IPS-20b (cell line): ENCODE measurements at regions not wholly inside any gene's neighbourhood (a gene's known extent, or its start where the extent isn't known, plus 50 kb on each side); places are given as distances from the start of the nearest gene placed in this dataset.

Source experiments
- H3K27ac ChIP-seq: one replicate; pipeline ENCODE4 v1.5.1; 2013; ENCODE audit warnings: low read length
- H3K27me3 ChIP-seq: 2 replicates; pipeline ENCODE4 v1.6.1; 2013; ENCODE audit warnings: mild to moderate bottlenecking, low read length, inconsistent platforms; ENCODE audit not compliant: insufficient read depth
- H3K36me3 ChIP-seq: 2 replicates; pipeline ENCODE4 v1.6.1; 2013; ENCODE audit warnings: low read depth, mild to moderate bottlenecking, inconsistent platforms, low read length, moderate library complexity; ENCODE audit not compliant: insufficient read depth
- H3K4me1 ChIP-seq: 2 replicates; pipeline ENCODE4 v1.6.1; 2013; ENCODE audit warnings: mild to moderate bottlenecking, control low read depth, inconsistent platforms, low read length, moderate library complexity; ENCODE audit not compliant: insufficient read depth
- H3K4me3 ChIP-seq: 2 replicates; pipeline ENCODE4 v1.5.1; 2013; ENCODE audit warnings: mild to moderate bottlenecking, low read length, inconsistent platforms
- H3K9ac ChIP-seq: 2 replicates; pipeline ENCODE4 v1.6.1; 2013; ENCODE audit warnings: low read depth, mild to moderate bottlenecking, inconsistent platforms, low read length, moderate library complexity
- H3K9me3 ChIP-seq: 2 replicates; pipeline ENCODE4 v1.6.1; 2013; ENCODE audit warnings: mild to moderate bottlenecking, low read depth, low read length, inconsistent platforms; ENCODE audit not compliant: insufficient read depth

DNA sequence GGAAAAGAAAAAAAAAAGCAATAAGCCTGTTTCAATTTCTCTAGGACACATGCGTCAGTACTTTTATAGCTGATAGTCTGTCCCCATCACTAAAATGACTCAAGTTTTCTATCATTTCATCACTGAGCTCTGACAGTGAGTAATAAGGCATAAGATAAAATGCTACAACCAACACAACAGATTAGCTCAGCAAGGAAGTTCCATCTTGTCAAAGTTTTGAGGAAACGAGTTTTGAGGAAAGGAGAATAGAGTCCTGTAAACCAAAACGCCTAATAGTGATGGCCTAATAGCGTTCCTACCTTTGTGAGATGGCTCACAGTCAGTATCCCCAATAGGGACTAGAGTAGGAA lies 145.1 kb downstream of the LACC1 start:
- H3K9ac ChIP-seq, result no peak overlapping the region
- H3K27ac ChIP-seq, result no peak overlapping the region
- H3K36me3 ChIP-seq, result no peaks in the 10 kb centered on the region
- H3K4me1 ChIP-seq, result no peaks in the 10 kb centered on the region
- H3K4me3 ChIP-seq, result no peak overlapping the region
- H3K27me3 ChIP-seq, result no peaks in the 10 kb centered on the region; the same call in 1 of the 2 replicates
- no peaks in the 10 kb centered on the region for H3K9me3 ChIP-seq

DNA sequence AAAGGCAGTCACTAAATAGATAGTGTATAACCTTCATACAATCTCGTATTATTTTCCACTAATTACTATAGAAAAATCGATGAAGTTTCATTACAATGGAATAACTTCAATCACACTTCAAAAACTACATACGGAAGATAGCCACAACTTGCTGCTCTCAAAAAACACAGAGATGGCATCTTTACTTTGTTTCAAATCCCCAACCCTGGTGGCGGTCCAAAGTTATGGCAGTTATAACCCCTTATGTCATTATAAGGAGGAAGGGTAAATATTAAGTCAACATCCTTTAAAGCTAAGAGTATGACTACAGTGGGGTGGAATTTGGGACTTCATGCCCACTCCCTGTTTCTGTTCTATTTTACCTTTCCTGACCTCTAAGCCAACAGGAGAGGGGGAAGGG lies 146.5 kb downstream of the LACC1 start:
- H3K27ac ChIP-seq, result no peak overlapping the region
- no peak overlapping the region for H3K9ac ChIP-seq
- no peaks in the 10 kb centered on the region for H3K9me3 ChIP-seq
- no peak overlapping the region for H3K4me3 ChIP-seq
- no peaks in the 10 kb centered on the region for H3K36me3 ChIP-seq
- H3K27me3 ChIP-seq, result no peaks in the 10 kb centered on the region; the same call in 1 of the 2 replicates
- no peaks in the 10 kb centered on the region for H3K4me1 ChIP-seq

DNA sequence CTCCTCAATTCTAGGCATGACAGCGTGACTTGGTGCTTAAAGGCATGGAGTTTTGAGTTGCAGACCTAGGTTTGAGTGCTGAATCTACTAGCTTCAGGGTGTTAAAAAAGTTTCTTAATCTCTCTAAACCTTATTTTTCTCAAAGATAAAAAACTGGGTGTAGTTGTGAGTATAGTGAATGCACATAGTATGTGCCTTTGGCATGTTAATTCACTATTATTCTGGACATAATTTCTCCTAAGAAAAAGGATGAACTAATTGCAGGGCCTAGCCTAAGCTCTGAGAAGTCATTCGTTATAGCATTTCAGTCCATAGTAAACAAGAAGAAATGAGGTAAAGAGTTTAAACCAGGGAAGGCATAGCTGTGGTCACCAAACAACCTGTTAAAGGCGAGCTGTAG lies 149.0 kb downstream of the LACC1 start:
- Histone ChIP-seq H3K27me3 (no peaks in the 10 kb centered on the region; the same call in 1 of the 2 replicates), H3K9me3 (no peaks in the 10 kb centered on the region), H3K27ac (no peak overlapping the region), H3K36me3 (no peaks in the 10 kb centered on the region), H3K4me1 (peaks cover 6% of the 10 kb centered on the region), H3K4me3 (no peak overlapping the region), H3K9ac (no peak overlapping the region)

DNA sequence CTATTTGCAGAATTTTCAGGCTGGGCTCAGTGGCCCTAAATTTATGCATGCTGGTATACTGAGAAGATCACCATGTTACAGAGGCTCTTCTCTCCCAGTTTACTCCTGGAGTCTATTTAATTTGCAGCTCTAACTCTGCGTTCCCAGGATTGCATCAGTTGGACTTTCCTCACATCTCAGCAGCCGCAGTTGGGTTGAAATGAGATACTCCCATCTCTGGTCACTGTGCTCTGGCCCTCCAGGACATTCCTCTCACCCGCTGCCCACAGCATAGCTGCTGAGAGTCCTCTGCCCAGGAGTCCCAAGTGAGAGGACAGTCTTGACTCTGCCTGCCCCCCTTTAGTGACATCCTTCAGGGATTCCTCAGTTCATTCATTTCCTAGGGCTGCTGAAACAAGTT lies 150.9 kb downstream of the LACC1 start:
- H3K9me3 ChIP-seq, result no peaks in the 10 kb centered on the region
- no peak overlapping the region for H3K27ac ChIP-seq
- no peaks in the 10 kb centered on the region for H3K36me3 ChIP-seq
- H3K27me3 ChIP-seq, result no peaks in the 10 kb centered on the region; the same call in 1 of the 2 replicates
- H3K9ac ChIP-seq, result no peak overlapping the region
- H3K4me3 ChIP-seq, result no peak overlapping the region
- peaks cover 6% of the 10 kb centered on the region for H3K4me1 ChIP-seq

- H3K27me3 ChIP-seq, result no peaks in the 10 kb centered on the region; the same call in 1 of the 2 replicates
- H3K4me3 ChIP-seq, result no peak overlapping the region
- H3K36me3 ChIP-seq, result no peaks in the 10 kb centered on the region
- H3K27ac ChIP-seq, result no peak overlapping the region
- peaks cover 6% of the 10 kb centered on the region for H3K4me1 ChIP-seq
- H3K9me3 ChIP-seq, result no peaks in the 10 kb centered on the region
- no peak overlapping the region for H3K9ac ChIP-seq
Observed at GRCh38 chr13:44031555-44031954, 151.9 kb downstream of the LACC1 start.

- H3K4me1 ChIP-seq, result peaks cover 6% of the 10 kb centered on the region
- no peaks in the 10 kb centered on the region for H3K9me3 ChIP-seq
- no peaks in the 10 kb centered on the region for H3K27me3 ChIP-seq
- no peak overlapping the region for H3K9ac ChIP-seq
- no peak overlapping the region for H3K27ac ChIP-seq
- H3K4me3 ChIP-seq, result no peak overlapping the region
- no peaks in the 10 kb centered on the region for H3K36me3 ChIP-seq
Observed at GRCh38 chr13:44032802-44033201, 153.1 kb downstream of the LACC1 start.

- Histone ChIP-seq H3K9ac (no peak overlapping the region), H3K27me3 (no peaks in the 10 kb centered on the region), H3K27ac (no peak overlapping the region), H3K4me1 (peaks cover 6% of the 10 kb centered on the region), H3K4me3 (no peak overlapping the region), H3K9me3 (no peaks in the 10 kb centered on the region), H3K36me3 (no peaks in the 10 kb centered on the region)
Observed at GRCh38 chr13:44035400-44035799, 155.7 kb downstream of the LACC1 start.

GRCh38 chr13:44040070-44040817 lies 160.5 kb downstream of the LACC1 start:
- Histone ChIP-seq H3K9me3 (no peaks in the 10 kb centered on the region), H3K4me1 (peaks cover 9% of the 10 kb centered on the region; the same call in 1 of the 2 replicates), H3K27ac (no peak overlapping the region)

DNA sequence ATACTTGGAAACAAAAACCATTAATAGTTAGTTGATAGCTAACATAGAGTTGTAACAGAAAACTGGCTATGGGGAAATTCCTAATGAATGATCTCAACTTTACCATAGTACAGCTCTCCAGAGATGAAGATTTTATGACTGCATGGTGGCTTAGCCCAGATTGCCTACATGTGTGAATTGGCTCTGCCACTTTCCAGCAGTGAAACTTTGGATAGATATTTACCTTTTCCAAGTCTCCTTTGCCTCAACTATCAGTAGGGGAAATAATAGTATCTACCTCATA lies 161.1 kb downstream of the LACC1 start:
- no peaks in the 10 kb centered on the region for H3K9me3 ChIP-seq
- no peak overlapping the region for H3K27ac ChIP-seq
- H3K9ac ChIP-seq, result no peak overlapping the region
- H3K27me3 ChIP-seq, result no peaks in the 10 kb centered on the region
- H3K4me1 ChIP-seq, result peaks cover 9% of the 10 kb centered on the region; the same call in 1 of the 2 replicates
- H3K4me3 ChIP-seq, result no peak overlapping the region
- H3K36me3 ChIP-seq, result no peaks in the 10 kb centered on the region

More at GRCh38 chr13:44040070-44040817, 160.5 kb downstream of the LACC1 start:
- no peaks in the 10 kb centered on the region for H3K27me3 ChIP-seq
- H3K4me3 ChIP-seq, result no peak overlapping the region
- no peak overlapping the region for H3K9ac ChIP-seq
- no peaks in the 10 kb centered on the region for H3K36me3 ChIP-seq

- H3K27me3 ChIP-seq, result no peaks in the 10 kb centered on the region
- no peak overlapping the region for H3K4me3 ChIP-seq
- H3K4me1 ChIP-seq, result peaks cover 13% of the 10 kb centered on the region; the same call in 1 of the 2 replicates
- H3K27ac ChIP-seq, result no peak overlapping the region
- no peaks in the 10 kb centered on the region for H3K36me3 ChIP-seq
- no peak overlapping the region for H3K9ac ChIP-seq
- no peaks in the 10 kb centered on the region for H3K9me3 ChIP-seq
Observed at GRCh38 chr13:44044547-44045179, 165.0 kb downstream of the LACC1 start.

- H3K36me3 ChIP-seq, result no peaks in the 10 kb centered on the region
Observed at GRCh38 chr13:44045180-44045562, 165.5 kb downstream of the LACC1 start.

GRCh38 chr13:44046428-44046827 lies 166.7 kb downstream of the LACC1 start:
- Histone ChIP-seq H3K4me3 (no peak overlapping the region), H3K4me1 (peaks cover 13% of the 10 kb centered on the region; the same call in 1 of the 2 replicates), H3K36me3 (no peaks in the 10 kb centered on the region), H3K9me3 (no peaks in the 10 kb centered on the region), H3K27ac (no peak overlapping the region), H3K9ac (no peak overlapping the region), H3K27me3 (no peaks in the 10 kb centered on the region)

More at GRCh38 chr13:44045180-44045562, 165.5 kb downstream of the LACC1 start:
- H3K27ac ChIP-seq, result no peak overlapping the region
- no peak overlapping the region for H3K9ac ChIP-seq
- no peak overlapping the region for H3K4me3 ChIP-seq
- peaks cover 13% of the 10 kb centered on the region; the same call in 1 of the 2 replicates for H3K4me1 ChIP-seq
- no peaks in the 10 kb centered on the region for H3K9me3 ChIP-seq
- no peaks in the 10 kb centered on the region for H3K27me3 ChIP-seq
